Choroid plexus epithelial cell (primary cell): ENCODE measurements at regions not wholly inside any gene's neighbourhood (a gene's known extent, or its start where the extent isn't known, plus 50 kb on each side); places are given as distances from the start of the nearest gene placed in this dataset.
"Not testable (repeated sequence)": the region's sequence is repeated elsewhere in the genome, so short reads cannot be mapped to it uniquely, and the experiment has no call there.

ENCODE experiments used
- DNase-seq: peaks from one replicate; pipeline ENCODE4 v3.0.0-alpha.2; 2010; ENCODE audit warnings: low read depth
- H3K4me3 ChIP-seq: 2 replicates; pipeline ENCODE4 v1.5.1; 2011; ENCODE audit warnings: low read depth, mild to moderate bottlenecking, control low read depth, low read length, moderate library complexity
- TF ChIP-seq, protein P1 (sequence below): conservative IDR thresholded peaks from 2 replicates; pipeline ENCODE4 v1.5.1; 2011; ENCODE audit warnings: low read depth, mild to moderate bottlenecking, control low read depth, inconsistent platforms, low read length, moderate library complexity

DNA sequence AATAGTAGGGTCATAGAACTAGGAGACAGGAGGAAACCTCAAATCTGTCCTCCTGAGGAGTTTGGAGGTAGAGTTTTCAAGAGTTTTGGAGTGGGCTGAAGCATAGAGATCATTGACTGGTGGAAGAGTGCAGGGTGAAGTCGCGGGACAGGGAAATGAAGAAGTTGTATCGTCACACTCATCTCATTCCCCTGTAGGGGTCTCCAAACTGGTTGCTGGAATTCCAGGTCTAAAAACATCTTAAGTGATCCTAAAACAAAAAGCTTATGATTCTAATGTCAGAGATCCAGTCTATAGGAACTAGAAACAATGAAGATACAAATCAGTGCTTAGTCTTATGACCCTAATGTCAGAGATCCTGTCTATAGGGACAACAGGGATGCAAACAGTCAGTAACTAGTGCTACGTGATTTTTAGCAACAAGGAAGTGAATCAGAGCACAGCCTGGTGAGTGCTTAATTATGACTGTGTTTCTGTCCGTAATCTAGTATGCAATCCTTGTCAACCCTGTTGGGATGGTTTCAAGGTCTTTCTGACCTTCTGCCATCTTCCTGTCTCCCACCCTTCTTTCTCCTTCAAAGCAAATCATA lies 139.4 kb downstream of the SKIDA1 start:
- TF ChIP-seq, protein P1, sequence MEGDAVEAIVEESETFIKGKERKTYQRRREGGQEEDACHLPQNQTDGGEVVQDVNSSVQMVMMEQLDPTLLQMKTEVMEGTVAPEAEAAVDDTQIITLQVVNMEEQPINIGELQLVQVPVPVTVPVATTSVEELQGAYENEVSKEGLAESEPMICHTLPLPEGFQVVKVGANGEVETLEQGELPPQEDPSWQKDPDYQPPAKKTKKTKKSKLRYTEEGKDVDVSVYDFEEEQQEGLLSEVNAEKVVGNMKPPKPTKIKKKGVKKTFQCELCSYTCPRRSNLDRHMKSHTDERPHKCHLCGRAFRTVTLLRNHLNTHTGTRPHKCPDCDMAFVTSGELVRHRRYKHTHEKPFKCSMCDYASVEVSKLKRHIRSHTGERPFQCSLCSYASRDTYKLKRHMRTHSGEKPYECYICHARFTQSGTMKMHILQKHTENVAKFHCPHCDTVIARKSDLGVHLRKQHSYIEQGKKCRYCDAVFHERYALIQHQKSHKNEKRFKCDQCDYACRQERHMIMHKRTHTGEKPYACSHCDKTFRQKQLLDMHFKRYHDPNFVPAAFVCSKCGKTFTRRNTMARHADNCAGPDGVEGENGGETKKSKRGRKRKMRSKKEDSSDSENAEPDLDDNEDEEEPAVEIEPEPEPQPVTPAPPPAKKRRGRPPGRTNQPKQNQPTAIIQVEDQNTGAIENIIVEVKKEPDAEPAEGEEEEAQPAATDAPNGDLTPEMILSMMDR: no peak
- DNase-seq: no peak

DNA sequence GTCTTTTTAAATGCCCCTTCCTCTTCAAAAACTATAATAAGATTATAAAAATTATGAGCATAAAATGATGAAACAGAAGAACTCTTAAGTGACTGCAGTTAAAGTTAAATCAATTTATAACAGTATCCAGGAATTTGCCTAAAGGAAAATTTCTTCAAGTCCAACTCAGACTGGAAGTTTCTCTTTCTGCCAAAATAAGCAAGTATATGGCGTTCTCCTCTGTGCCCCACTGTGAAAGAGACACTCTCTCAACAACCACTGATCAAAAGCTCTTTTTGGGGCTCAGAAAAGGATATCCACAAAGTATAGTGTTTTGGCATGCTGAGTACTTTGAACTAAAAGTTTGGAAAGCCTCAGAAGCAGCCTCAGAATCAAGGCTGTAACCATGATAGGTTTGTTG lies 139.9 kb downstream of the SKIDA1 start:
- H3K4me3 ChIP-seq: no peak overlapping the region
- DNase-seq: no peak
- TF ChIP-seq, protein P1: no peak

More for the DNA sequence above, 139.4 kb downstream of the SKIDA1 start:
- no peak overlapping the region for H3K4me3 ChIP-seq

DNA sequence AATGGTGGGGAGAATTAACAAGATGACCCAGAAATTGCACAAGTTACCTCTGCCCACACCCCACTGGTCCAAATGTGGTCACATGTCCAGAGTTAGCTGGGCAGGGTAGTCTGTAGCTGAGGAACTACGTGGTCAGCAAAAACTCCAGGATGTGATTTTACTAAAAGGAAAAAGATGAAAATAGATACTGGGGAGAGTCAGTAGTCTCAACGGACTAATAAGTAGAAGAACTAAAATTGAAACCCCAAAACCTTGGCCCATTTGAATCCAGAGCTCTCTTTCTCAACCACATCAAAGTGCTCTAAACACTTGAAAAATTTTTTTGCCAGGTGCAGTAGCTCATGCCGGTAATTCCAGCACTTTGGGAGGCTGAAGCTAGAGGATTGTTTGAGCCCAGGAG lies 146.3 kb downstream of the SKIDA1 start:
- no peak for DNase-seq
- H3K4me3 ChIP-seq: no peak overlapping the region
- TF ChIP-seq, protein P1: no peak

DNA sequence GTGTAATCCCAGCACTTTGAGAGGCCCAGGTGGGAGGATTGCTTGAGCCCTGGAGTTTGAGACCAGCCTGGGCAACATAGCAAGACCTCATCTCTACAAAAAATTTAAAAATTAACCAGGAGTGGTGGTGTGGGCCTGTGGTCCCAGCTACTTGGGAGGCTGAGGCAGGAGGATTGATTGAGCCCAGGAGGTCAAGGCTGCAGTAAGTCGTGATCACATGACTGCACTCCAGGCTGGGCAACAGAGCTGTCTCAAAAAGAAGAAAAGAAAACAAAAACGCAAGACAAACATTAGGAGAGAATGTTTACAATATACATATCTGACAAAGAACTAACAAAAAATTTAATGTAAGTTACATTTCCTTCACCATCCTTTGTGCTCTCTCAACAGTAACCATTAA lies 150.2 kb downstream of the SKIDA1 start:
- DNase-seq, H3K4me3 ChIP-seq: not testable (repeated sequence)

DNA sequence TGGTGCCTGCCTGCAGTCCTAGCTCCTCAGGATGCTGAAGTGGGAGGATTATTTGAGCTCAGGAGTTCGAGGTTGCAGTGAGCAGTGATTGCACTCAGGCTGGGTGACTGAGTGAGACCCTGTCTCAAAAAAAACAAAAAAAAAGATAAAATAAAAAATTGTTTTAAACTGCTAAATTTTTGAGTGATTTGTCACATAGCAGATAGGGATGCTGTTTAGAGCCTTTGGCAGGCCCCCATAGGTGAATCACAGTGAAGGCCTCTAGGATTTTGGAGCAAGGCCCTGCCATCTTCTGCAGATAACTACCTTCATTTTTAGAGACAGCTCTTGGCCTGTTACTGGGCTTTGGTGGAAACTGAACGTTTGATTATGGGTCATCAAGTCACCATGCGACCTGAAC lies 151.6 kb downstream of the SKIDA1 start:
- not testable (repeated sequence) for DNase-seq, H3K4me3 ChIP-seq

DNA sequence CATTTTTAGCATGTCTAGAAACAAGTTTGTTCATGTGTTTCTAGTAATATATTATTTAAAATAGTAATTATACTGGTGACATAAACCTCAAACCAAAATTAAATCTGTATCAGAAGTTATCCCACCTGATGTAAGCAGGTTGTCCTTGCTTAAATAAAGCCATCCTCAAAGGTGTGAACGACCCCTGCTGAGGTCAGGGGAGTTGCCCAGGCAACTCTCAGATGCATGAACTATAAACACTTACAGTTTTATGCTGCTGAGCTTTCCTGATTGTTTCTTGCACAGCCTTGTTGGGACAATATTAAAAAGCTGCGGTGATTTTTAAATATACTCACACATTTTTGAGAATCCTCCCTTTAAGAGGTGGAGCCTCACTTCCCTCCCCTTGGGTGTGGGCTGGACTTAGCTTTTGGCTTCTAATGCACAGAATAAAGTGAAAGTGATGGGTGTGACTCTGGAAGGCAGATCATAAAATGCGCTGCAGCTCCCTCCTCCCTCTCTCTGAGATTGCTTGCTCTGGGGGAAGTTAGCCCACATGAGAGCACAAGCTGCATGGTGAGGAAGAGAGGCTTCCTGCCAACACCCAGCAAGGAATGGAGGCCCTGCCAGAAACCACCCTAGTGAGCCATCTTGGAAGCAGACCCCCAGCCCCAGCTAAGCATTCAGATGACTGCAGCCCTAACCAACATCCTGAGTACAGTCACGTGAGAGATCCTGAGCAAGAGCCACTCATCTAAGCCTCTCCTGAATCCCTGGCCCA lies 152.7 kb downstream of the SKIDA1 start:
- no peak overlapping the region for H3K4me3 ChIP-seq
- peak; percentile 93 for DNase-seq
- TF ChIP-seq, protein P1: peak; percentile 8

DNA sequence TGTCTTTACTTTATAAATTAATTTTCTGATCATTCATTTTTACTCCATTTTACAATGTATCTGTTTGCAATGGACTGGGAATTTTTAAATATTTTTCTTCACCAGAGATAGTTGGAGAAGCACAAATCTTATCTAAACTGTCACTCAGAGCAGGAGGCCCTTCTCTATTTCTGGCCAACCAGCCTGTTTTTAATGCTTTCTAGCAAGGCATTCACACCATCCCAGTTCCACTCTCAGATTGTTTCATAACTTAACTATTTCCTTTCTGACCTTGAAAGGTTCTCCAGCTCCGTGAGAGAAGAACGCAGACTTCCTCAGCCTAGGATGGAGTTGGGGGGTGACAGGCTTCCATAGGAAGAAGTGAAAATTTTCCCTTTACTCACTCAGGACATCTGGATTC lies 155.8 kb downstream of the SKIDA1 start:
- H3K4me3 ChIP-seq: no peak overlapping the region
- peak; percentile 65 for DNase-seq
- TF ChIP-seq, protein P1: no peak
